ENCODE measurements at regions not wholly inside any gene's neighbourhood (a gene's known extent, or its start where the extent isn't known, plus 50 kb on each side); places are given as distances from the start of the nearest gene placed in this dataset.

- TF ChIP-seq POLR2AphosphoS5 (IDR thresholded peaks at IDR 0.05) (no peak), CTCF (IDR thresholded peaks at IDR 0.05 in 8 of 11, conservative IDR thresholded peaks at IDR 0.05 in 3 of 11) (peak in 3 of 11 experiments; percentile 13 to 21 (median 19))
- DNase-seq = no peak
- H3K4me3 ChIP-seq = no peak overlapping the region
- H3K4me1 ChIP-seq = no peaks in the 10 kb centered on the region
- no peaks in the 10 kb centered on the region for H3K27me3 ChIP-seq (replicated peaks in 1 of 7)
- H3K27ac ChIP-seq = no peak overlapping the region
- intact Hi-C loops (cut with DNase I; ENCODE audit: low total_unique reads) = no loop called here
- H3K9me3 ChIP-seq = no peaks in the 10 kb centered on the region
- 39 to 54% (median 46%) methylated on average over 3 of the region's 3 CpGs for WGBS, 5 donors
- no peaks in the 10 kb centered on the region for H3K36me3 ChIP-seq
Observed at GRCh38 chr4:126604268-126604867, 1028.4 kb upstream of the INTU start.

GRCh38 chr4:126610933-126611332, 1021.8 kb upstream of the INTU start:
- Histone ChIP-seq H3K4me3 (no peak overlapping the region), H3K4me1 (no peaks in the 10 kb centered on the region), H3K27ac (no peak overlapping the region), H3K36me3 (no peaks in the 10 kb centered on the region), H3K9me3 (peaks cover 0 to 4% (median 0%) of the 10 kb centered on the region in 8 donors), H3K27me3 (replicated peaks in 1 of 7) (no peaks in the 10 kb centered on the region)
- intact Hi-C loops (cut with DNase I; ENCODE audit: low total_unique reads) = no loop called here
- no peak for DNase-seq
- WGBS, 5 donors = 48 to 72% (median 65%) methylated on average over 1 of the region's 1 CpG
- TF ChIP-seq POLR2A (IDR thresholded peaks at IDR 0.05) (no peak), POLR2AphosphoS5 (IDR thresholded peaks at IDR 0.05) (no peak), CTCF (IDR thresholded peaks at IDR 0.05 in 8 of 11, conservative IDR thresholded peaks at IDR 0.05 in 3 of 11) (no peak)

GRCh38 chr4:126611900-126612299, 1020.9 kb upstream of the INTU start:
- no peak for DNase-seq
- Histone ChIP-seq H3K27ac (no peak overlapping the region), H3K4me1 (no peaks in the 10 kb centered on the region), H3K4me3 (no peak overlapping the region), H3K9me3 (peaks cover 0 to 9% (median 0%) of the 10 kb centered on the region in 8 donors), H3K36me3 (no peaks in the 10 kb centered on the region), H3K27me3 (replicated peaks in 1 of 7) (no peaks in the 10 kb centered on the region)
- intact Hi-C loops (cut with DNase I; ENCODE audit: low total_unique reads) = no loop called here
- WGBS, 5 donors = 51 to 68% (median 59%) methylated on average over 4 of the region's 4 CpGs
- TF ChIP-seq POLR2A (IDR thresholded peaks at IDR 0.05) = no peak
- TF ChIP-seq CTCF (IDR thresholded peaks at IDR 0.05 in 8 of 11, conservative IDR thresholded peaks at IDR 0.05 in 3 of 11) = no peak
- no peak for TF ChIP-seq POLR2AphosphoS5 (IDR thresholded peaks at IDR 0.05)

- H3K27me3 ChIP-seq (replicated peaks in 1 of 7) = no peaks in the 10 kb centered on the region
- 79 to 90% (median 85%) methylated on average over 8 of the region's 8 CpGs for WGBS, 5 donors
- intact Hi-C loops (cut with DNase I; ENCODE audit: low total_unique reads) = no loop called here
- H3K36me3 ChIP-seq = no peaks in the 10 kb centered on the region
- no peak for DNase-seq
- TF ChIP-seq POLR2A (IDR thresholded peaks at IDR 0.05) (no peak), POLR2AphosphoS5 (IDR thresholded peaks at IDR 0.05) (no peak), CTCF (IDR thresholded peaks at IDR 0.05 in 8 of 11, conservative IDR thresholded peaks at IDR 0.05 in 3 of 11) (no peak)
- H3K27ac ChIP-seq = no peak overlapping the region
- peaks cover 0 to 15% (median 0%) of the 10 kb centered on the region in 8 donors for H3K9me3 ChIP-seq
- no peaks in the 10 kb centered on the region for H3K4me1 ChIP-seq
- no peak overlapping the region for H3K4me3 ChIP-seq
Observed at GRCh38 chr4:126614356-126614855, 1018.4 kb upstream of the INTU start.

All from spleen (tissue), 11 donors.